ENCODE measurements at regions not wholly inside any gene's neighbourhood (a gene's known extent, or its start where the extent isn't known, plus 50 kb on each side); places are given as distances from the start of the nearest gene placed in this dataset.

DNA sequence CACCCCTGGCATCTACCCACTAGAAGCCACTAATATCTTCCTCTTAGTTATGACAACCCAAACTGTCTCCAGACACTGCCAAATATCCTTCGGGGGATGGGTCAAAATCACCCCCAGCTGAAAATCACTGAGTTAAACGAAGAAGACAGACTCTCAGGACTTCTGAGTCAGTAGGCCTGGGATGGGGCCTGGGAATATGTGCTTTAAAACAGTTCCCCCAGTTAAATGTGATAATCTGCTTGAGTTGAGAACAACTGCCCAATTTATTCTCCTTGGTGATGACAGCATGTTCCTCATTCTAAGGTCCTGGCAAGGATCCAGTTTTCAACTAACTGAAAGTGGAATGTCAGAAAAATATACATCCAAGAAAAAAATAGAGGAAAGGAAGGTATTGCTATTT lies 52.4 kb downstream of the CBLL2 start:
- DNase-seq = no peak

GRCh38 chrX:22329783-22330182 lies 57.1 kb downstream of the CBLL2 start:
- DNase-seq = no peak

DNA sequence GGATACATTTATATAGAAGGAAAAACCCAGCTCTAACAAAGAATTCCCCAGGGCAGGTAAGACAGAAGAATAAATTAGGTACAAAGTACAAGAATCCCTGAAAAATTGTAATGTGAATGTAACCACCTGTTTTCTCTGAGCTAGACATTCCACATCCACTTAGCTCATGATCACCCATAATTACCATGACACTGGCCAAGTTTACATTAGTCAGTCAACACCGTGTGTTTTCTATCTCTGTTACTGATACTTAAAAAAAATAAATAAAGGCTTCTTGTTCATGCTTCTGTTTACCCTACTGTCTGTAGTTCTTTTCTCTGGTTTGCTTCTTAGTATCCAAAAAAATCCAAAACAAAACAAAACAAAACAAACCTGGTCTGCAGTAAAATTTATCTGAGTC lies 66.0 kb downstream of the CBLL2 start:
- no peak for DNase-seq

- no peak for DNase-seq
These were observed 66.7 kb downstream of the CBLL2 start for GRCh38 chrX:22339459-22339858.

- DNase-seq = no peak
These were observed 67.4 kb downstream of the CBLL2 start for GRCh38 chrX:22340022-22340616.

DNA sequence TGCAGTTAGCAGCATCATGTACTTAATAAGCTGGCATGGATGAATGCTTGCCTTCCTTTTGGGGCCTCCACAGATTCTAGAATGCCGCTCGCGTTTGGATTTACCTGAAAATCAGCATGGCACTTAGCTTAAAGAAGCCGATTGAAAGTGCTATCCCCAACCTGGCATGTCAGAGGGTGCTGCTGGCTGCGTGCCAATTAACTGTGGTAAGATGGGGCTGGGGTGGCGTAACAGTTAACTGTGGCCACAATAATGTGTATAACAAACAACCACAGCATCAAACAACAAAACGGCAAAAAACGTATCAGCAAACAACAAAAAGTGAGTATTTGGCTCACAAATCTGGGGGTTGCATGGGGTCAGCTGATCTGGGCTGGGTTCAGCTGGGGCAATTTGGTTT lies 70.5 kb downstream of the CBLL2 start:
- no peak for DNase-seq

- no peak for DNase-seq
These were observed 73.2 kb downstream of the CBLL2 start for GRCh38 chrX:22345884-22346283.

- DNase-seq = no peak
These were observed 74.8 kb downstream of the CBLL2 start for GRCh38 chrX:22347491-22347890.

DNA sequence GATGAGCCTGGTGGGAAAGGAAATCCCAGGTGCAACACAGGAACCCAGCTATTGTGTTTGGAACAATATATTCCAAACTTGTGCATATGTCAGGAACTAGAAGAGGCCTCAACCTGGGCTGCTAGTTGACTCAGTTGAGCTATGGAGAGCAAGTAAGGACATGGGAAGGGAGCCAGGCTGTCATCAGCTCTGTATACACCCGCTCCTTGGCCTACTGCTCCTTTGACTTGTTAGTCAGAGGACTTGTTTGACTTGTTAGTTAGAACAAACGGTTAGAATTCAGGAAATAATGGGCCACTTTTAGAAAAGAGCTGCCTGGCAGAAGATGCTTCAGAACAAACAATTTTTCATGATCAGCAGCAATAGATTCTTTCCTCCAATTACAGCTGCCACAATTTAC lies 76.4 kb downstream of the CBLL2 start:
- DNase-seq = no peak

- DNase-seq = no peak
These were observed 78.4 kb downstream of the CBLL2 start for GRCh38 chrX:22351076-22351475.

- DNase-seq = no peak
These were observed 79.3 kb downstream of the CBLL2 start for GRCh38 chrX:22351966-22352365.

- DNase-seq = no peak
These were observed 84.9 kb downstream of the CBLL2 start for GRCh38 chrX:22357621-22358020.

GRCh38 chrX:22360129-22360528 lies 87.4 kb downstream of the CBLL2 start:
- DNase-seq = no peak

- DNase-seq = no peak
These were observed 92.7 kb downstream of the CBLL2 start for GRCh38 chrX:22365460-22365859.

GRCh38 chrX:22366166-22366702 lies 93.5 kb downstream of the CBLL2 start:
- DNase-seq = no peak

GRCh38 chrX:22366906-22367305 lies 94.2 kb downstream of the CBLL2 start:
- no peak for DNase-seq

- DNase-seq = no peak
These were observed 100.4 kb downstream of the CBLL2 start for GRCh38 chrX:22373094-22373493.

DNA sequence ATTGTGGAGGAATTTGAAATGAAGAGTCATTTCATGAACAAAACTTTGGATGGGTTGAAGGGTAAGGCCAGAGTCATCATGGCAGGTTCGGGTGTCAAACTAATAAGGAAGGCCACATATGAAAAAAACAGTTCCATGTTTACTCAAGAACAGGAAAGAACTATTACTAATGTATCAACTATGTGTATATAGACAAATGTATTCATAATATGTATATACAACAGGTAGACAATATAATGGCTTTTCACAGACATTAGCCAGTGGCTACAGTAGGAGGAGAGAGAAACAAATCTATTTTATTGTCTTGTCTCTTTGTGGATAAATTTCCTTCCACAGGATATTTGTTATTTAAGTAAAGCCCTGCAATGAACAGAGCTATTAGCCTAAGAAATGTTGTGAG lies 101.1 kb downstream of the CBLL2 start:
- no peak for DNase-seq

GRCh38 chrX:22376369-22376768 lies 103.7 kb downstream of the CBLL2 start:
- DNase-seq = no peak

DNA sequence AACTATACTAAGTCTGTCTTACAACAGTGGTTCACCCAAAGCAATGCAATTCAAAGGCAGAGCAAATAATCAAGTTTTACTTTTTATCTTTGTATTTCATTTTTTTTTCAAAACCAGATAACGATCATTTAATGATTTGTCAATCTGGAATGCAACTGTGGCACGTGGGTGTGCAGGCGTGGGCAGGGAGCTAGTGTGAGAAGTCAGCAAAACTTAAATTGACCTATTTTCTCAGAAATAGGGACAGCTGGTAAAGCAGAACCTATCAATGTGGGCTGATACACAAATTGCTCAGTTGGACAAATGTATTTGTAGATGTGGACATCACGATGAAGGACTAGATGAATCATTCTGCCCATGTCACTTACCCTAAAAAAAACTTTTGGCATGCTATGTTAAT lies 105.6 kb downstream of the CBLL2 start:
- no peak for DNase-seq

- DNase-seq = no peak
These were observed 111.3 kb downstream of the CBLL2 start for GRCh38 chrX:22383988-22384387.

GRCh38 chrX:22389556-22390179 lies 117.0 kb downstream of the CBLL2 start:
- no peak for DNase-seq

- DNase-seq = no peak
These were observed 119.6 kb downstream of the CBLL2 start for GRCh38 chrX:22392133-22392948.

DNA sequence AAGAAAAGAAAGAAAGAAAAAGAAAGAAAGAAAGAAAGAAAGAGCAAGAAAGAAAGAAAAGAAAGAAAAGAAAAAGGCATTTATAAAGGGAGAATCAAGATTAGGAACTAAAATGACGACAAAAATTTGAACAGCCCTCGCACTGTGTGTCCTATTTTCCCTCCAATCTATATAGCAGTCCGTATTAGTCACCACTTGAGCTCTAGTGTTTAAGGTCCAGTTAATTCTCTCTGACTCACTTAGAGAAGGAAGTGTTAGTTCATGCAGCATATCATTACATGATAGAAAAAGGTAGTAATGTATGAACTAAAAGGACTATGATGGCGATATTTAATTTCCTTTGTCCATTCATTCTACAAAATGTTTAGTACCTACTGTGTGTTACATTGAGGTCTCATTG lies 122.7 kb downstream of the CBLL2 start:
- DNase-seq = no peak

Measured in activated CD8-positive, alpha-beta memory T cell treated with anti-CD3 and anti-CD28 coated beads, Interleukin-2, amount 50 U/mL, for 4 hours (primary cell).